K562 (cell line): ENCODE measurements at regions not wholly inside any gene's neighbourhood (a gene's known extent, or its start where the extent isn't known, plus 50 kb on each side); places are given as distances from the start of the nearest gene placed in this dataset.

ENCODE experiments used
- BCOR ChIP-seq: fragments of 450-650 bp; IDR thresholded peaks from 2 replicates; pipeline ENCODE4 v1.6.1; 2016
- C11orf30 ChIP-seq: fragments of 450-650 bp; IDR thresholded peaks from 2 replicates; pipeline ENCODE4 v1.6.1; 2016; ENCODE audit warnings: low read depth, mild to moderate bottlenecking
- E2F8 ChIP-seq: fragments of 450-650 bp; IDR thresholded peaks from 2 replicates; pipeline ENCODE4 v1.7.1; 2018; ENCODE audit warnings: mild to moderate bottlenecking, low read depth; ENCODE audit not compliant: partially characterized antibody
- FOXA1 ChIP-seq: fragments of 450-650 bp; IDR thresholded peaks from 2 replicates; pipeline ENCODE4 v1.6.1; 2016; ENCODE audit warnings: mild to moderate bottlenecking, borderline replicate concordance
- HINFP ChIP-seq: fragments of 450-650 bp; conservative IDR thresholded peaks from 2 replicates; pipeline ENCODE4 v1.6.1; 2016; ENCODE audit warnings: missing genetic modification characterization, low read depth, mild to moderate bottlenecking, control low read depth, missing compliant biosample characterization
- IRF9 ChIP-seq: fragments of 450-650 bp; IDR thresholded peaks from 2 replicates; pipeline ENCODE4 v1.6.1; 2016; ENCODE audit warnings: missing biosample characterization, missing genetic modification characterization
- JUNB ChIP-seq: fragments of 450-650 bp; formaldehyde crosslinking; conservative IDR thresholded peaks from 2 replicates; pipeline ENCODE4 v1.4.0; 2020; ENCODE audit warnings: mild to moderate bottlenecking
- KLF10 ChIP-seq: fragments of 250-450 bp; sonication (Bioruptor Pico); IDR thresholded peaks from 2 replicates; pipeline ENCODE4 v1.6.1; 2021; ENCODE audit warnings: matching md5 sums
- KLF13 ChIP-seq: fragments of 450-650 bp; IDR thresholded peaks from 2 replicates; pipeline ENCODE4 v1.6.1; 2016; ENCODE audit warnings: missing genetic modification characterization, low read depth, mild to moderate bottlenecking, missing compliant biosample characterization, moderate library complexity, borderline replicate concordance
- MEF2D ChIP-seq: conservative IDR thresholded peaks from 2 replicates; pipeline ENCODE4 v1.6.1; 2016; ENCODE audit warnings: low read depth, missing genetic modification characterization, missing compliant biosample characterization
- NFYB ChIP-seq: IDR thresholded peaks from 2 replicates; pipeline ENCODE4 v1.6.1; 2011; ENCODE audit warnings: mild to moderate bottlenecking, moderate library complexity; ENCODE audit not compliant: insufficient read length; ENCODE audit errors: extremely low read depth
- PHF20 ChIP-seq: fragments of 450-650 bp; IDR thresholded peaks from 2 replicates; pipeline ENCODE4 v1.6.1; 2018; ENCODE audit not compliant: partially characterized antibody
- RUNX1 ChIP-seq: sonication (generic); IDR thresholded peaks from 2 replicates; pipeline ENCODE4 v1.6.1; 2016; ENCODE audit warnings: antibody characterized with exemption, low read depth
- SOX6 ChIP-seq: fragments of 450-650 bp; IDR thresholded peaks from 2 replicates; pipeline ENCODE4 v1.6.1; 2014; ENCODE audit warnings: mild to moderate bottlenecking
- TAF9B ChIP-seq: fragments of 450-650 bp; IDR thresholded peaks from 2 replicates; pipeline ENCODE4 v1.6.1; 2018; ENCODE audit warnings: mild to moderate bottlenecking; ENCODE audit not compliant: partially characterized antibody
- TRIM24 ChIP-seq, 2 experiments: fragments of 450-650 bp; IDR thresholded peaks; 2 replicates each; pipeline ENCODE4 v1.6.1; 2016
- ZBTB2 ChIP-seq: fragments of 450-650 bp; IDR thresholded peaks from 2 replicates; pipeline ENCODE4 v1.6.1; 2016; ENCODE audit warnings: antibody characterized with exemption
- ZNF174 ChIP-seq: fragments of 250-450 bp; sonication (Bioruptor Pico); IDR thresholded peaks from 2 replicates; pipeline ENCODE4 v1.4.0; 2020; ENCODE audit warnings: mild to moderate bottlenecking
- ZNF395 ChIP-seq: fragments of 200-800 bp; sonication (Bioruptor generic); IDR thresholded peaks from 2 replicates; pipeline ENCODE4 v1.6.1; 2017; ENCODE audit warnings: missing genetic modification characterization, missing compliant biosample characterization
- ZNF57 ChIP-seq: fragments of 450-650 bp; formaldehyde crosslinking; IDR thresholded peaks from 2 replicates; pipeline ENCODE4 v1.4.0; 2020; ENCODE audit warnings: mild to moderate bottlenecking, moderate library complexity
- ZNF766 ChIP-seq: fragments of 200-800 bp; sonication (Bioruptor generic); conservative IDR thresholded peaks from 2 replicates; pipeline ENCODE4 v1.6.1; 2016; ENCODE audit warnings: missing genetic modification characterization, missing compliant biosample characterization
- ZNF77 ChIP-seq: fragments of 250-450 bp; sonication (Bioruptor Pico); IDR thresholded peaks from 2 replicates; pipeline ENCODE4 v1.5.0; 2020

GRCh38 chr2:42923580-42924417 is 131.4 kb upstream of the HAAO start (continued):
- TF ChIP-seq HINFP (no peak), TAF9B (no peak), SOX6 (no peak), ZBTB2 (no peak), MEF2D (tag) (no peak), ZNF57 (no peak), JUNB (CRISPR knock-in tag) (no peak), E2F8 (no peak), PHF20 (no peak), ZNF174 (CRISPR knock-in tag) (no peak), KLF13 (tag) (no peak), RUNX1 (no peak), FOXA1 (no peak), BCOR (peak; percentile 71; the same call in 1 of the 2 replicates), TRIM24 (IDR thresholded peaks at IDR 0.05) (no peak), ZNF395 (CRISPR knock-in tag) (peak; percentile 53; the same call in 1 of the 2 replicates), ZNF77 (CRISPR knock-in tag) (no peak), ZNF766 (0 out of 2 replicates have a peak, but pooled peaks have one; percentile 38), C11orf30 (no peak), NFYB (no peak), IRF9 (0 out of 2 replicates have a peak, but pooled peaks have one; percentile 43), KLF10 (CRISPR knock-in tag) (no peak)
